GM12878 (cell line): ENCODE measurements at regions not wholly inside any gene's neighbourhood (a gene's known extent, or its start where the extent isn't known, plus 50 kb on each side); places are given as distances from the start of the nearest gene placed in this dataset.

Experiments used
- ATAC-seq: fragments of 200-7000 bp; cut with Tn5 transposase; 3 replicates; pipeline ENCODE4 v1.9.1; 2020; ENCODE audit warnings: mild to moderate bottlenecking, moderate library complexity
- BruUV-seq: library from RNA; stranded (reverse); fragments of 400-500 nt; replicated peaks from 2 replicates; lab custom pipeline; 2021; lab: Mats Ljungman, UMichigan
- CTCF ChIA-PET: fragments of 300-600 bp; sonication (Branson Sonifier 250); formaldehyde crosslinking; extraction: SDS; loops from one replicate; lab custom pipeline; 2021; ENCODE audit warnings: inconsistent platforms; lab: Yijun Ruan, JAX
- POLR2A ChIA-PET: fragments of 350-600 bp; formaldehyde crosslinking; extraction: SDS; loops from one replicate; lab custom pipeline; 2021; ENCODE audit warnings: inconsistent platforms; lab: Charles Lee
- RAD21 ChIA-PET: fragments of 300-600 bp; sonication (Branson Sonifier 250); formaldehyde crosslinking; loops from one replicate; lab custom pipeline; 2023; ENCODE audit warnings: antibody characterized with exemption; ENCODE audit not compliant: unreplicated experiment; lab: Charles Lee
- SMC1A ChIA-PET: fragments of 300-600 bp; sonication (Branson Sonifier 250); formaldehyde crosslinking; loops from one replicate; lab custom pipeline; 2023; ENCODE audit not compliant: unreplicated experiment, uncharacterized antibody; lab: Charles Lee
- DNase-seq: peaks from one replicate; pipeline ENCODE4 v3.0.0-alpha.2; 2011; ENCODE audit warnings: low read depth, low spot score
- FAIRE-seq: peaks from 3 replicates; lab custom pipeline; 2011; peaks lifted over from hg19 to GRCh38; lab: Jason Lieb, UNC
- H2AFZ ChIP-seq: 2 replicates; pipeline ENCODE4 v1.6.0; 2011; ENCODE audit warnings: low read depth, low read length, control low read depth; ENCODE audit not compliant: control insufficient read depth
- H3K27ac ChIP-seq: 2 replicates; pipeline ENCODE4 v1.5.1; 2011; ENCODE audit warnings: control low read depth; ENCODE audit not compliant: control insufficient read depth, insufficient read depth
- H3K27me3 ChIP-seq, 2 experiments: replicated peaks in 1 of 2; 2 replicates each; pipeline versions ENCODE4 v1.6.0 to v1.6.1; 2011; ENCODE audit warnings: low read length in 1 of 2; ENCODE audit not compliant: control insufficient read depth in 2 of 2, insufficient read depth in 2 of 2
- H3K36me3 ChIP-seq, 2 experiments: 2 replicates each; pipeline ENCODE4 v1.5.1; 2011; ENCODE audit warnings: low read length in 1 of 2; ENCODE audit not compliant: control insufficient read depth in 2 of 2, insufficient read depth in 2 of 2
- H3K4me1 ChIP-seq: 2 replicates; pipeline ENCODE4 v1.6.1; 2011; ENCODE audit warnings: mild to moderate bottlenecking, low read length, moderate library complexity, mixed read lengths; ENCODE audit not compliant: control insufficient read depth, insufficient read depth
- H3K4me2 ChIP-seq: 2 replicates; pipeline ENCODE4 v1.6.0; 2011; ENCODE audit warnings: control low read depth; ENCODE audit not compliant: control insufficient read depth, insufficient read depth
- H3K4me3 ChIP-seq: fragments of 200-600 bp; sonication (generic); 2 replicates; pipeline ENCODE4 v1.5.1; 2016
- H3K79me2 ChIP-seq: 2 replicates; pipeline ENCODE4 v1.6.0; 2011; ENCODE audit warnings: low read length; ENCODE audit not compliant: control insufficient read depth, insufficient read depth
- H3K9ac ChIP-seq: 2 replicates; pipeline ENCODE4 v1.8.0; 2011; ENCODE audit warnings: low read length, control low read depth, mixed read lengths; ENCODE audit not compliant: control insufficient read depth, insufficient read depth
- H3K9me3 ChIP-seq: replicated peaks from 3 replicates; pipeline ENCODE4 v1.5.1; 2011; ENCODE audit warnings: mild to moderate bottlenecking, low read length; ENCODE audit not compliant: control insufficient read depth, insufficient read depth
- H4K20me1 ChIP-seq: 2 replicates; pipeline ENCODE4 v1.6.0; 2011; ENCODE audit not compliant: control insufficient read depth, insufficient read depth
- CREB1 ChIP-seq: IDR thresholded peaks from 2 replicates; pipeline ENCODE4 v1.6.1; 2012; ENCODE audit warnings: low read depth, mild to moderate bottlenecking, inconsistent platforms
- IKZF2 ChIP-seq, 2 experiments: fragments of 450-650 bp; IDR thresholded peaks; 2 replicates each; pipeline ENCODE4 v1.6.1; 2017; ENCODE audit warnings: mild to moderate bottlenecking in 2 of 2, moderate library complexity in 2 of 2
- MEF2A ChIP-seq: IDR thresholded peaks from 2 replicates; pipeline ENCODE4 v1.6.1; 2011; ENCODE audit warnings: low read depth, mild to moderate bottlenecking, low read length, moderate library complexity; ENCODE audit not compliant: insufficient read depth
- NKRF ChIP-seq: fragments of 450-650 bp; conservative IDR thresholded peaks from 2 replicates; pipeline ENCODE4 v1.6.1; 2017; ENCODE audit warnings: mild to moderate bottlenecking, moderate library complexity
- NR2F1 ChIP-seq: fragments of 450-650 bp; conservative IDR thresholded peaks from 2 replicates; pipeline ENCODE4 v1.6.1; 2017; ENCODE audit warnings: mild to moderate bottlenecking
- SKIL ChIP-seq: fragments of 450-650 bp; IDR thresholded peaks from 2 replicates; pipeline ENCODE4 v1.6.1; 2017; ENCODE audit warnings: mild to moderate bottlenecking, low read depth, inconsistent platforms; ENCODE audit not compliant: poor library complexity, severe bottlenecking
- SMAD1 ChIP-seq: fragments of 450-650 bp; IDR thresholded peaks from 2 replicates; pipeline ENCODE4 v1.6.1; 2018; ENCODE audit warnings: mild to moderate bottlenecking, low read depth; ENCODE audit not compliant: partially characterized antibody
- SMAD5 ChIP-seq: IDR thresholded peaks from 2 replicates; pipeline ENCODE4 v1.6.1; 2016; ENCODE audit warnings: antibody characterized with exemption, low read depth
- SREBF2 ChIP-seq: IDR thresholded peaks from 2 replicates; pipeline ENCODE4 v1.6.1; 2012; ENCODE audit warnings: mild to moderate bottlenecking, low read length
- WGBS: methylation state at CpG from one replicate; pipeline ENCODE4 v1.1.6; 2016; ENCODE audit warnings: low lambda C conversion rate; ENCODE audit not compliant: insufficient replicate concordance, insufficient coverage; ENCODE audit errors: missing lambda C conversion rate; 5-methylcytosine and 5-hydroxymethylcytosine counted together
- in situ Hi-C: fragments of 300-500 bp; cut with MboI; formaldehyde crosslinking; loops from 9 replicates; pipeline ENCODE4 v1.14.3; 2018; ENCODE audit warnings: mixed read lengths
- intact Hi-C: fragments of 100-400 bp; cut with micrococcal nuclease; formaldehyde crosslinking; loops from one replicate; pipeline ENCODE4 v1.14.2; 2022; ENCODE audit not compliant: unreplicated experiment
- TF ChIP-seq, protein P1 (sequence below): fragments of 450-650 bp; IDR thresholded peaks from 2 replicates; pipeline ENCODE4 v1.6.1; 2017; ENCODE audit warnings: mild to moderate bottlenecking, moderate library complexity
- TF ChIP-seq, protein P2 (sequence below): fragments of 450-650 bp; formaldehyde crosslinking; IDR thresholded peaks from 2 replicates; pipeline ENCODE4 v1.4.0; 2022; ENCODE audit warnings: mild to moderate bottlenecking, moderate library complexity

DNA sequence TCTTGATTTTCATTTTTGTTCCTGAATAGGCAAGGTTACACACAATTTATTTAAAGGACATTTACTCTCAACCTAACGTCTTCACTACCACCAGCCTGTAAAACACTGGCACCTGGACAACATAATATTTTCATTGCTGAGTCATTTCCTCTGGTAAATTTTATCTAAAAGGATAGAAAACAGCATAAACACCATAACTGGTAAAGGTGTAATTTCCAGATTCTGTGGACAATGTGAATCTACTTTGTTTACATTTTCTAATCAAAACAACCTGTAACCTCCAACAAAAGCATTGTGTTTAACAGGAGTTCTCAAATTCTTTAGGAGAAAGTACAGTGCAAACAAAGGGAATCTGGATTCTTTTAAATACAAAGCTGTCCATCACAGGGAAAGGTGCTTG is 472.0 kb upstream of the AKR1E2 start:
- H4K20me1 ChIP-seq: no peaks in the 10 kb centered on the region
- 0% methylated on average over 1 of the region's 1 CpG for whole genome bisulfite sequencing
- H3K4me1 ChIP-seq: no peaks in the 10 kb centered on the region
- intact Hi-C loops: no loop called here
- ATAC-seq (no peak), FAIRE-seq (no peak), DNase-seq (no peak)
- POLR2A ChIA-PET: no interaction called here
- CTCF ChIA-PET: no interaction called here
- no peak overlapping the region for H3K9ac ChIP-seq
- RAD21 ChIA-PET: no interaction called here
- H3K4me2 ChIP-seq: no peak overlapping the region
- no peaks in the 10 kb centered on the region for H3K9me3 ChIP-seq
- no peak overlapping the region for H2AFZ ChIP-seq
- no peaks in the 10 kb centered on the region for H3K27me3 ChIP-seq
- SMC1A ChIA-PET: no interaction called here
- no peaks in the 10 kb centered on the region for H3K79me2 ChIP-seq
- no TSS peak for BruUV-seq
- H3K4me3 ChIP-seq: no peak overlapping the region
- H3K36me3 ChIP-seq: no peaks in the 10 kb centered on the region
- in situ Hi-C loops: no loop called here
- H3K27ac ChIP-seq: no peak overlapping the region
- no peak for TF ChIP-seq NR2F1
- no peak for TF ChIP-seq IKZF2 (IDR thresholded peaks at IDR 0.05)
- TF ChIP-seq SKIL: no peak
- no peak for TF ChIP-seq SMAD1
- no peak for TF ChIP-seq MEF2A
- no peak for TF ChIP-seq SREBF2
- TF ChIP-seq NKRF: no peak
- TF ChIP-seq, protein P1, sequence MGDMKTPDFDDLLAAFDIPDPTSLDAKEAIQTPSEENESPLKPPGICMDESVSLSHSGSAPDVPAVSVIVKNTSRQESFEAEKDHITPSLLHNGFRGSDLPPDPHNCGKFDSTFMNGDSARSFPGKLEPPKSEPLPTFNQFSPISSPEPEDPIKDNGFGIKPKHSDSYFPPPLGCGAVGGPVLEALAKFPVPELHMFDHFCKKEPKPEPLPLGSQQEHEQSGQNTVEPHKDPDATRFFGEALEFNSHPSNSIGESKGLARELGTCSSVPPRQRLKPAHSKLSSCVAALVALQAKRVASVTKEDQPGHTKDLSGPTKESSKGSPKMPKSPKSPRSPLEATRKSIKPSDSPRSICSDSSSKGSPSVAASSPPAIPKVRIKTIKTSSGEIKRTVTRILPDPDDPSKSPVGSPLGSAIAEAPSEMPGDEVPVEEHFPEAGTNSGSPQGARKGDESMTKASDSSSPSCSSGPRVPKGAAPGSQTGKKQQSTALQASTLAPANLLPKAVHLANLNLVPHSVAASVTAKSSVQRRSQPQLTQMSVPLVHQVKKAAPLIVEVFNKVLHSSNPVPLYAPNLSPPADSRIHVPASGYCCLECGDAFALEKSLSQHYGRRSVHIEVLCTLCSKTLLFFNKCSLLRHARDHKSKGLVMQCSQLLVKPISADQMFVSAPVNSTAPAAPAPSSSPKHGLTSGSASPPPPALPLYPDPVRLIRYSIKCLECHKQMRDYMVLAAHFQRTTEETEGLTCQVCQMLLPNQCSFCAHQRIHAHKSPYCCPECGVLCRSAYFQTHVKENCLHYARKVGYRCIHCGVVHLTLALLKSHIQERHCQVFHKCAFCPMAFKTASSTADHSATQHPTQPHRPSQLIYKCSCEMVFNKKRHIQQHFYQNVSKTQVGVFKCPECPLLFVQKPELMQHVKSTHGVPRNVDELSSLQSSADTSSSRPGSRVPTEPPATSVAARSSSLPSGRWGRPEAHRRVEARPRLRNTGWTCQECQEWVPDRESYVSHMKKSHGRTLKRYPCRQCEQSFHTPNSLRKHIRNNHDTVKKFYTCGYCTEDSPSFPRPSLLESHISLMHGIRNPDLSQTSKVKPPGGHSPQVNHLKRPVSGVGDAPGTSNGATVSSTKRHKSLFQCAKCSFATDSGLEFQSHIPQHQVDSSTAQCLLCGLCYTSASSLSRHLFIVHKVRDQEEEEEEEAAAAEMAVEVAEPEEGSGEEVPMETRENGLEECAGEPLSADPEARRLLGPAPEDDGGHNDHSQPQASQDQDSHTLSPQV: no peak
- no peak for TF ChIP-seq CREB1
- no peak for TF ChIP-seq SMAD5
- TF ChIP-seq, protein P2, sequence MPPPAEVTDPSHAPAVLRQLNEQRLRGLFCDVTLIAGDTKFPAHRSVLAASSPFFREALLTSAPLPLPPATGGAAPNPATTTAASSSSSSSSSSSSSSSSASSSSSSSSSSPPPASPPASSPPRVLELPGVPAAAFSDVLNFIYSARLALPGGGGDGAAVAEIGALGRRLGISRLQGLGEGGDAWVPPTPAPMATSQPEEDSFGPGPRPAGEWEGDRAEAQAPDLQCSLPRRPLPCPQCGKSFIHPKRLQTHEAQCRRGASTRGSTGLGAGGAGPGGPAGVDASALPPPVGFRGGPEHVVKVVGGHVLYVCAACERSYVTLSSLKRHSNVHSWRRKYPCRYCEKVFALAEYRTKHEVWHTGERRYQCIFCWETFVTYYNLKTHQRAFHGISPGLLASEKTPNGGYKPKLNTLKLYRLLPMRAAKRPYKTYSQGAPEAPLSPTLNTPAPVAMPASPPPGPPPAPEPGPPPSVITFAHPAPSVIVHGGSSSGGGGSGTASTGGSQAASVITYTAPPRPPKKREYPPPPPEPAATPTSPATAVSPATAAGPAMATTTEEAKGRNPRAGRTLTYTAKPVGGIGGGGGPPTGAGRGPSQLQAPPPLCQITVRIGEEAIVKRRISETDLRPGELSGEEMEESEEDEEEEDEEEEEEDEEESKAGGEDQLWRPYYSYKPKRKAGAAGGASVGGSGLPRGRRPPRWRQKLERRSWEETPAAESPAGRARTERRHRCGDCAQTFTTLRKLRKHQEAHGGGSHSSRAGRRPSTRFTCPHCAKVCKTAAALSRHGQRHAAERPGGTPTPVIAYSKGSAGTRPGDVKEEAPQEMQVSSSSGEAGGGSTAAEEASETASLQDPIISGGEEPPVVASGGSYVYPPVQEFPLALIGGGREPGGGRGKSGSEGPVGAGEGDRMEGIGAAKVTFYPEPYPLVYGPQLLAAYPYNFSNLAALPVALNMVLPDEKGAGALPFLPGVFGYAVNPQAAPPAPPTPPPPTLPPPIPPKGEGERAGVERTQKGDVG (CRISPR knock-in tag): no peak
